Hematopoietic multipotent progenitor cell treated with erythropoietin and hydrocortisone succinate and interleukin-3 and kit ligand, for 17 days (in vitro differentiated cells): ENCODE measurements at regions not wholly inside any gene's neighbourhood (a gene's known extent, or its start where the extent isn't known, plus 50 kb on each side); places are given as distances from the start of the nearest gene placed in this dataset.
"Not testable (repeated sequence)": the region's sequence is repeated elsewhere in the genome, so short reads cannot be mapped to it uniquely, and the experiment has no call there.

Experiments
- DNase-seq: peaks from one replicate; pipeline ENCODE4 v3.0.0-alpha.2; 2015; ENCODE audit warnings: low spot score

DNA sequence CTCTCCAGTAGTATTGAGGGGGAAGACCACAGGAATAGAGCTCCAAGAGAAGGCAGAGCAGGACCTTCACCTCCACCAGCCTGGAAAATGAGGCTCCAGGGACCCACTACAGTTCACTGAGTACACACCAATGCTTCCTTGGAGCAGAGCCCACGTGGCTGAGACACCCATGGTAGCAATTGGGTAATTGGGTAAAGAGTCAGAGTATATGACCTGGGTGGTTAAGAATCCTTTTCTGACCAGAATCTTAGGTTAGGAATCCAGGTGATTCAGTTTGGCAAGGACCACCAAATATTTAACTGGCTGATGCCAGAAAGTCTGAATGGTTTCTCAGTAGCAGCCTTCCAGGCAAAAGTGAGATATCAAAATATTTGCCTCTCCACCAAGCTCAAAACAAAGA is 107.7 kb downstream of the MDH1 start:
- DNase-seq = no peak

DNA sequence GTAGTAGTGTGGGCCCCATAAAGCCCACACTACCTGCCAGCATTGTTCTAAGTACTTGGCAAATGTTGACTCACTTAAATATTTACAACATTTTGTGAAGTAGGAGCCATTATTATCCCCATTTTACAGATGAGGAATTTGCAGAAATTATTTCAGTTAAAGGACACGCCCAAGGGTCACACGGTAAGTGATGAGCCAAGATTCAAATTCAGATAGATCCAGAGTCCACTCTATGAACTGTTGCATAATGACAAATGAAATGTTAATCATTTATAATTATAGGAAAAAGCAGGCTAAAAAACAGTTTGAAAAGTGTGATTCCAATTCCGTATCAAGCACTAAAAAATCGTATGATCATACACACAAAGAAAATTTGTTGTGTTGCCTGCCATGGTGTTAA is 108.4 kb downstream of the MDH1 start:
- no peak for DNase-seq

DNA sequence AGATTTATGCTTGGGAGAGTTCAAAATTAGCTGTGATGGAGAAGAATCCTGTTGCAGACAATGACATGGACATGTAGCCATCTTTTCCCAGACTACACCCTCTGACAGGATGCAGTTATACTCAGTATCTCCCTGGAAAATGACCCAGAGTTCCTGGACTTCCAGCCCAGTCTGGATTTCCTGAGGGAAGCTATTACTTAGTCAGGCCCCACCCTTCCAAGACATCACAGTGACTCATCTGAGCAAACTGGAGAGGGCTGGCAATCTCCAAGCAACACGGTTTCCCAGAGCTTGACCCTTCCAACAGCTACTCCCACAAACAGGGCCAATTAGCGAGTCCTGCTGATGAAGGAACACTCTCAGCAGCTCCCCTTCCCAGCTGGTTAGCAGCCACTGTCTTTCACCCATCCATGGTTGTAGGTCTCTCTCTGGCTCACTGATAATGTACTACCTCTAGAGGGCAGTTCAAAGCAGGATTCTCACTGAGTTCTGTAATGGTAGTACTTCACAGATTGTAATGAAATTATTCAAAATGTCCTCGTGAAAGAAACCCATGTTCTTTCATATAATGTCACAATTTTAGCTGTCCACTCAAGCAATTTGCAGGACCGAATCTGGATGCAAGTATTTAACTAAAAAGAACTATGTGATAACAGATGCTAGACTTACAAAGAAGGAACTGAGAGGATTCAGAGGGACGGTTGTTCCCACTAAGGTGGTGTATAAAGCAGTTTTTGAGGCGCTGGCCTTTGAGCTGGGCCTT is 110.2 kb downstream of the MDH1 start:
- no peak for DNase-seq

DNA sequence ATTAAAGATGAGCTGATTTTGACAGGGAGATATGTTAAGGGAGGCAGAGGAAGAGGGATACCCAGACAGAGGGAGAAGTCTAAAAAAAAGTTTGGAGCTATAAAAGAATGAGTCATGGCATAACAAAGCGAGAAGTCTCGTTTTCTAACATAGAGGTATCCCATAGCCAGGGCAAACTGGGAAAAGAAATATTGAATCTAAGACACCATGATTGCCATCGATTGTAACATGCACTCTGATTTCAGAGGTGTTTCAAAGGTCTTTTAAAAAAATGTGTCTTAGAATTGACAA is 110.7 kb downstream of the MDH1 start:
- DNase-seq = no peak

DNA sequence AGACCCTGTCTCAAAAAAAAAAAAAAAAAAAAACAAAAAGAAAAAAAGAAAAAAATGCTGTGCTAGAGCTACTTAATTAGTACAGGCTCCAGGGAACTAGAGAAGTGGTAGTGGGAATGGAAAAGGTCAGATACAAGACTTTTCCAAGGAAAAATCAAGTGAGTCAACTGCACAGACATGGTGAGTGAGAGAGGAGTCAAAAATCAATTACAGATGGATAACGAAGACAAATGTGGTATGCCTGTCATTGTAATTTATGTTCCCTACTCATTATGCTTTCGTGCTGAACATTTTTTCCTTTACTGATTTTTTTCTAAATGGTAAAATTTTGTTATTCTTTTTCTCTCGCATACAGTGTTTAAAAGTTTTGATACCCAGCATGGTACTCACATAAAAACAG is 111.5 kb downstream of the MDH1 start:
- no peak for DNase-seq

DNA sequence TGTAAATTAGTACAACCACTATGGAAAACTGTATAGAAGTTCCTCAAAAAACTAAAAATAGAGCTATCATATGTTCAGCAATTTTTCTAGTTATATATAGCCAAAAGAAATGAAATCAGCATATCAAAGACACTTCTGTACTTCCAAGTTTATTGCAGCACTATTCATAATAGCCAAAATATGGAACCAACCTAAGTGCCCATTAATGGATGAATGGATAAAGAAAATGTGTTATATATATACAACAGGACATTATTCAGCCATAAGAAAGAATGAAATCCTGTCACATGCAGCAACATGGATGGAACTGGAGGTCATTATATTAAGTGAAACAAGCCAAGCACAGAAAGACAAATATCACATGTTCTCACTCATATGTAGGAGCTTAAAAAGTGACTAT is 112.6 kb downstream of the MDH1 start:
- no peak for DNase-seq

DNA sequence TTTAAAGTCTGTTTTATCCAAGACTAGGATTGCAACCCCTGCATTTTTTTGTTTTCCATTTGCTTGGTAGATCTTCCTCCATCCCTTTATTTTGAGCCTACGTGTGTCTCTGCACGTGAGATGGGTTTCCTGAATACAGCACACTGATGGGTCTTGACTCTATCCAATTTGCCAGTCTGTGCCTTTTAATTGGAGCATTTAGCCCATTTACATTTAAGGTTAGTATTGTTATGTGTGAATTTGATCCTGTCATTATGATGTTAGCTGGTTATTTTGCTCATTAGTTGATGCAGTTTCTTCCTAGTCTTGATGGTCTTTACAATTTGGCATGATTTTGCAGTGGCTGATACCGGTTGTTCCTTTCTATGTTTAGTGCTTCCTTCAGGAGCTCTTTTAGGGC is 117.3 kb downstream of the MDH1 start:
- DNase-seq = not testable (repeated sequence)

DNA sequence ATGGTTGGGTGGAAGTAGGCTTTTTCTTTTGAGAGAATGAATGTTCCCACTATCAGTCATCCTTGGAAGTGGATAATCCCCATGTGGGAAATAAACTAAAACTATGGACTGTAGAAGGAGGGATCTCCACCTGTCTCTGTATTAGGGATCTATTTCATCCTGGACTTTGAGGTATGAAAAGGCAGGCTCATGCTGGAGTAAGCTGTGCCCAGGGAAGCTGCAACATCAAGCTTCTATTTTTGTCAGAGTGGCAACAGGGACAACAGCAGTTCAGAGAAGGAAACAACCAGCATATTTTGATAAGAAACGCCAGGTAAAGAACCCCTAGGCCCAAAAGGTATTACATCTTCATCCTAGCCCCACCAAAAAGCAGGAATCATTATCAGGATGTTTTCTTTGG is 122.0 kb downstream of the MDH1 start:
- DNase-seq = no peak

DNA sequence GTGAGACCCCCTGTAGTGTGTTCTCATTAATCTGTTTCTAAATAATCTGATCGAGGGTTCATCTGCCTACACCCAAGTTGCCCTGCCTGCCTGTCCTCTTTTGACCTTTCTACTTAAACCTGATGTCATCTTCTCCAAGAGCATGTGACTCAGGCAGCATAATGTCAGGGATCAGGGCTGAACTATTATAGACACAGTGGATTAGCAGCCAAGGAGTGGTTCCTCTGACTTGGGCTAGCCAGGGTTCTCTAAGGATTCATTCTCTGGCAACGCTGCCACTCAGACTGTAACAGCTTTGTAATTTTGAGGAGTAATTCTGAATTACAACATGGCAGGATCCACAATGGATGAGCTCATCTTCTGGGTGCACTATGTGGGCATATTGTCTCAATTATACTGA is 124.0 kb downstream of the MDH1 start:
- no peak for DNase-seq

DNA sequence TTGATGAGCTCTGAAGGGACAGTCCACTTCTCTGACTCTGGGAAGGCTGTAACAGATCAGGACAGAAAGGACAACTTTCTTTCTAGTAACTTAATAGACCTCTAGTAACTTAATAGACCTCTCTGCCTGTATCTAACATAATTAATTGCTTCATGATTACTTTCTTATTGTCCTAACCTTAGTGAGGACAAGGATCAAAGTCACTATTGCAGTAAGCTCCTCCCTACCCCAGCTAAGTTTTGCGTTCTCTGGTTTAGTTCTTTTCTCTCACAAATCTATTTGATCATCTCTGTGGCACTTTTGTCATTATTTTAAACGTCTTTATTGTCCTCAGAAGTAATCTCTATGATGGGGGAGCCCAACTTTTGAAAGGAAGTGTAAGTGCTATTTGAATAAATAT is 125.5 kb upstream of the UGP2 start:
- no peak for DNase-seq

DNA sequence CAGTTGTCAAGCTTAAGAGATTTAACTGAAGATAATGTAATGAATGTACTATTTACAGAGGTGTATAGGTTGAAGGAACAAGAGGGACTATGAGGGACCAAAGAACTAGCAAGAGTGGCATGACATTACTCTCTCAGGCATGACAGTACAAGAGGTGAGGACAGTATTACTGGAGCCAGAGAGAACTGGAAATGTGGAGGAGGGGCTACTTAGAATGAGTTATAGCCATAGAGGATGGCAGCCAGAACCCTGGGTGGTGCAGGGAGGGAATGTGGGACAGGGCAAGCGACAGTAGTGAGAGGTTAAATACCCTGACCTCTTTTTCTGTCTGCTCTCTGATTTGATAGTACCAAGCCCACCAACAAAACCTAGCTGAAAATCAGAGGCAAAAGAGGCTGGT is 122.6 kb upstream of the UGP2 start:
- DNase-seq = no peak

DNA sequence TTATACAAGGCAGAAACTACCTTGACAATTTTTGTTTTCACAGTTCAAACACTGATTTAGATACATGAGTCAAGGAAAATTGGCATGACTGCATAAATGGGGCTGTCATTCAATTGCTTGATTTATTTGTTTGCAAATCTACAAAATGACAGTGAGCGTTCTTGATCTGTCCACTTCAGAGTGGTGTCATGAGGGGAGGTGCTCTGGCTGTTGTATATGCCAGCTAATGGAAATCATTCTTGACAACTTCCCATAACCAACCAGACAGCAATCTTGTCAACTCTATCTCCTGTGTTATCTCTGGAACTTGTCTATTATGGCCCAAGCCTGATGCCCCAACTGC is 120.6 kb upstream of the UGP2 start:
- no peak for DNase-seq

DNA sequence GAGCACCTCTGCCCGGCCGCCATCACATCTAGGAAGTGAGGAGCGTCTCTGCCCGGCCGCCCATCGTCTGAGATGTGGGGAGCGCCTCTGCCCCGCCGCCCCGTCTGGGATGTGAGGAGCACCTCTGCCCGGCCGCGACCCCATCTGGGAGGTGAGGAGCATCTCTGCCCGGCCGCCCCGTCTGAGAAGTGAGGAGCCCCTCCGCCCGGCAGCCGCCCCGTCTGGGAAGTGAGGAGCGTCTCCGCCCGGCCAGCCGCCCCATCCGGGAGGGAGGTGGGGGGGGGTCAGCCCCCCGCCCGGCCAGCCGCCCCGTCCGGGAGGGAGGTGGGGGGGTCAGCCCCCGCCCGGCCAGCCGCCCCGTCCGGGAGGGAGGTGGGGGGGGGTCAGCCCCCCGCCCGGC is 119.4 kb upstream of the UGP2 start:
- not testable (repeated sequence) for DNase-seq

DNA sequence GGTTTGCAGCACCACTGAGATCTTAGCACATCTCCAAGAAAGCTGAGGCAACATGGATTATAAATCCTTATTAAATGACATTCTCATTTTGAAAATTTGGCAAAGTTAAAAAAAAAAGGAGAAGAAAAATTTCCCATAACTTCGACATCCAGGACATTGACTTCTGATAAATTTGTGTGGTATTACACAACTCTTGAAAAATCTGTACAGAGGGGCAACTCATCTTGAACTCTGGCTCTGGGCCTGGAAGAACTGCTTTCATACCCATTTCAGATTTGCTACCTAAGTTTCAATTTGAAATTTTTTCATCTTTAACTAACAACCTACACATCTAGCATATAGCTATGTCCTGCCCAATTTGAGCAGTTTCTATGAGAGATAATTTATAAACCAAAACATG is 118.0 kb upstream of the UGP2 start:
- DNase-seq = no peak

DNA sequence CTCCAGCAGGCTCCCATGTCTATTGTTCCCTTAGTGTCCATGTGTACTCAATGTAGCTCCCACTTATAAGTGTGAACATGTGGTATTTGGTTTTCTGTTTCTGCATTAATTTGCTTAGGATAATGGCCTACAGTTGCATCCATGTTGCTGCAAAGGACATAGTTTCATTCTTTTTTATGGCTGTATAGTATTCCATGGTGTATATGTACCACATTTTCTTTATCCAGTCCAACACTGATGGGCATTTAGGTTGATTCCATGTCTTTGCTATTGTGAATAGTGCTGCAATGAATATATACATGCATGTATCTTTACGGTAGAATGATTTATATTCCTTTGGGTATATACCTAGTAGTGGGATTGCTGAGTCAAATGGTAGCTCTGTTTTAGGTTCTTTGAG is 116.5 kb upstream of the UGP2 start:
- DNase-seq = not testable (repeated sequence)

DNA sequence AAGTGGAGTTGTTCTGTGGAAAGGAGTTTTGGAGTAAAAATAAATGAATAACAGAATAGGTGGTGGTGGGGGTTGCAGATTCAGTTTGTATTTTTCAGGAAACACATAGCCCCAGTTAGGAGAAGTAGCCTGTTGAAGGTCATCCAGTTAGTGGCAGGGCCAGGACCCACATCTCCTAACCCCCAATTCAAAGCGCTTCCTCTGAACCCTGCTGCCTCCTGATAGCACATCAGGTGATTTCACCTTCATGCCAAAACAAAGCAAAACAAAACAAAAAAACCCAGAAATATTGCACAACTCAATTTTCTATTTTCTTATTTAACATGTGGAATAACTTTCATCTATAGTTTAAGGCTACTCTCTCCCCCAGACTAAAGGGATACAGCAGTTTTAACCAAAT is 112.3 kb upstream of the UGP2 start:
- no peak for DNase-seq

DNA sequence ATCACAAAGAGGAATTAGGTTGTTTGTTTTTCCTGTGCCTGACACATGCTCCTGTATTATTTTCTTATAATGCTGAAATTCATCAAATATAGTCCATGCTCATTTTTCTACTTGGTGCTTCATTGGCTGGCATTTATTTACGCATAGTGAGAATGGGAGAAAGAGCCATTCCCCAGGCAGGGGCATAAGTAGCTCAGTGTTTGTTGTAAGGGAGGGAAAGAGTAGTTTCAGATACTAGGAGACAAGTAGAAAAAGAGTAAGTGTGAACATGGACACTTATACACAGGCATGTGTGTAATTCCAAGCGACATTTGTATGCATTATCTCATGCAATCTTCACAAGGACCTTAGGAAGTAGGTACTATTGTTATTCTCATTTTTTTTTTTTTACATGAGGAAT is 111.9 kb upstream of the UGP2 start:
- DNase-seq = no peak

DNA sequence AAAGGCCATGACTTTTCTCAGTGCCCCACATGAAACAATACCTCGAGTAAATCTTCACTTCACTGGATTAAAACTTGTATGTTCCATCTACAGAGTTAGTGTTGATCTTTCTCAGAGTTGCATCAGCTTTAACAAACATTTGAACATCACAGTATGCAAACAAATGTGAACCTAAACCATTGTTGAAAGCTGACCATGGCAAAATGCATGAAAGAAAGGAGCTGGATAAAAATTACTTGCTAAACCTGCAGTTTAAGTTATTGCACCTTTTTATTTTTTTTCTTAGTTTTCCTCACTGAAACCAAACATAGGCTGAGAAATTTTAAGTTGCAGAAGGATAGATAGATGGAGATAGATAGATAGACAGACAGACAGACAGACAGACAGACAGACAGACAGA is 107.2 kb upstream of the UGP2 start:
- no peak for DNase-seq

DNA sequence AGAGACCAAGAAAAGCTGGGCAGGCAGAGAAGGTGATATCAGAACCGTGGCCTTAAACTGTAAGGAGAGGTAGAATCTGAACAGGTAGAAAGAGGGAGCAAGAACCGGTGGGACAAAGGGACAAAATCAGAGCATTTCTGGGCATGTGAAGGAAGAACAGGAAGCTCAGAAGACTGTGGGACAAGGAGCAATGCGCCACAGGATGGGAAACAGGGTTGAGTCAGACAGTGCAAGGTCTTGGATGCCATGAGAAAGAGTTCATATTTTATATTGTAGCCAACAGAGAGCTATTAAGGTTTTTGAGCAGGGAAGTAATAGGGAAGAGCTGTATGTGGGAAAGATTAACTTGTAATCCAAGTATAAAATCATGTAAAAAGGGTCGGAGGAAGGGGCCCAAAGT is 106.4 kb upstream of the UGP2 start:
- no peak for DNase-seq

DNA sequence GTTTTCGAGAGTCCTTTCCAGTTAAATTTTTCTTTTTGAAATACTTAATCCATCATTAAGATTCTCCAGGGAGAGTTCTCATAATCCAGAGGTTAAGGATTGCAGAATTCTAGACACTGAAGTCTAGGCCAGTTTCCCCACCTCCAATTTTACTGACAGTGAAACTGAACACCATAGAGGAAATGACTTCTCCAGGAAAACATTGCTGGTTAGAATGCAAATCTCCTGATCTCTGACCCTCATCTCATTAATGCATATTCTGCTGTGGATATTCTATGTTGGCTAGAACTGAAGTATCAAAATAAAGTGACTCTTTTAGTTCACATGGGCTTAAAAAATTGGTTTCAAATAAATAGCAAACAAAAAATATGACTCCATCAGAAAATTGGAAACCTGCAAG is 105.8 kb upstream of the UGP2 start:
- DNase-seq = no peak

DNA sequence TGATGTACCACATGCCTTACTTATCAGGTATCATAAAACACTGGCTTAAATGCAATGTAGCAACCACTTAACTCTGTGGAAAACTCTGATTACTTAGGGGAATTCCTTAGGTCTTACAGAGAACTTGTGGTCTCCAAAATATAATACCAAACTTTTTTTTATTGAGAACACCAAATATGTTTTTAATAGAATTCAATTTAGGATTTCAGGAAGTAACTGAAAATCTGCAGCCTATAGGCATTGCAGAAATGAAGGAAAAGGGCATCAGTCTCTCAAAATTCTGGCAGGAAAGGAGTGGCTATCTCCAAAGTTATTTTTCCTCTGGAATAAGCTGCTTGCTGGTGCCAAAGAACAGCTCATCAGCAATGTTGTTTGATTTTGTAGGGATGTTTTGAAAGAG is 105.3 kb upstream of the UGP2 start:
- DNase-seq = no peak

DNA sequence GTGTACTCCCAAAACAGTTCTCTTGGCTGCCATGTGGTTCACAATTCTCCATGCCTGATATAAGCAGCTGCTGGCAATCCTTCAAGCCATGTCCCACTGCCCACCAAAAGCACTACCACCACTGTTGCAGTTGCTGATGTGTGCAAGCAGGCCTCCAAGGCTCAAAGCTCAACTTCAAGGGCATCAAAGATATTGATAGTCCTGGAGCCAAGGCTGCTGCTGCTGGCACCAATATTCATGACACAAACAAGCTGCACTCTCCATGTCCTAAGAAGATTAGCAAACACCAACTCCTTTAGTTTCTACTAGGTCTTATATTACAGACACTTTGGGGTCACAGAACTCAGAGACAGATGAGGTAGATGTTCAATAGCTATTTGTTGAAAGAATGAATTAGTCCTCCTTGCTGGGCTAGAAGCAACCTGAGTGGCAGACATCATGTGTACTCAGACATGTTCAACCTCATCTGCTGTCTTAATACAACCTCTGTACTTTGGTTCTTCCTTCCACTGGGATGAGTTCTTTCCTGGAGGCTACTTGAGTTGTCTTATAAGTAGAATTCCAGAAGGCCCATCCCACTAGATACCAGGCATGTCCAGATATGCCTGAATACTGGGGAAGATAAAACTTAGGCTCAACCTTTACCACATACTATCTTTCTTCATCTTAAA is 104.5 kb upstream of the UGP2 start:
- no peak for DNase-seq

DNA sequence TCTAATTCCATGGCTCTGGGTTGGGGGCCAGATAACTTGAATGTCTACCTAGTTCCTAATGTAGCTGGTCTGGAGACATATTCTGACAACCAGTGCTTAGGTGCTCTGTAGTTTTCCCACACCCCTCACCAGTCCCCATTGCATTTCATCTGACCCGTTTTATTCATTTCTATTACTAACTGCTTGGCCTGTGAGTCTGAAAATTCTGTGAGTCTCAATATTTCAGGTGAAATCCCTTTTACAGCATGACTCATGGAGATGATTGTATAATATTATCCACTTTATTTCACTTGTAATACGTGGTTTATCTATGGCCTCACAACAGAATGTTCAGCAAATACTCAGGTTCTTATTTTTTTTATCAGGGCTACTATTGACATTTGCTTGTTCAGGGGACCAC is 103.7 kb upstream of the UGP2 start:
- DNase-seq = no peak

DNA sequence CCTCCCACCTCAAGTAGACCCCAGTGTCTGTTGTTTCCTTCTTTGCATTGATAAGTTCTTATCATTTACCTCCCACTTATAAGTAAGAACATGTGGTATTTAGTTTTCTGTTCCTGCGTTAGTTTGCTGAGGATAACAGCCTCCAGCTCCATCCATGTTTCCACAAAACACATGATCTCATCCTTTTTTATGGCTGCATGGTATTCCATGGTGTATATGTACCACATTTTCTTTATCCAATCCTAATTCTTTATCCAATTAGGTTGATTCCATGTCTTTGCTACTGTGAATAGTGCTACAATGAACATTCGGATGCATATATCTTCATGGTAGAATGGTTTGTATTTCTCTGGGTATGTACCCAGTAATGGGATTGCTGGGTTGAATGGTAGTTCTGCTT is 102.5 kb upstream of the UGP2 start:
- DNase-seq = not testable (repeated sequence)

DNA sequence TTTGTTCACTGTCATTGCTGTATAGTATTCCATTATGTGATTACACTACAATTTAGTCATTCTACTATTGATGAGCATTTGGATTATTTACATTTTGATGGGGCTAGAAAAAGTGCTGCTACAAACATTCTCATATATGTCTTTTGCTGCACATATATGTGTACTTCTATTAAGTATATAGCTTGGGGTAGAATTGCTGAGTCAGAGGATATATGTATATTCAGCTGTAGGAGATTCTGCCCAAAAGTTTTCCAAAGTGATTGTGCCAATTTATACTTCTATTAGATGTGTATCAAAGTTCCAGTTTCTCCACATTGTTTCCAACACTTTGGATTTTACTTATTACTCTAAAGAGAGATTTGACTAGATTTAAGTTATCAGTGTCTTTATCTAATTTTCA is 101.7 kb upstream of the UGP2 start:
- no peak for DNase-seq
